ENCODE measurements at regions not wholly inside any gene's neighbourhood (a gene's known extent, or its start where the extent isn't known, plus 50 kb on each side); places are given as distances from the start of the nearest gene placed in this dataset.

GRCh38 chr10:83564889-83565588, 574.3 kb upstream of the GHITM start:
- H3K4me3 ChIP-seq (ENCODE audit: low read depth, low read length) = no peak overlapping the region
- no peak overlapping the region for H4K91ac ChIP-seq (ENCODE audit: low read depth, low read length)
- WGBS (ENCODE audit: extremely low coverage, insufficient coverage, insufficient read length) = no CpG with 5 or more reads among the region's 32 CpGs
- no peak overlapping the region for H2BK5ac ChIP-seq (ENCODE audit: low read depth, low read length, poor library complexity)
- H3K9me3 ChIP-seq (ENCODE audit: insufficient read depth, low read depth, low read length) = no peaks in the 10 kb centered on the region
- H3K18ac ChIP-seq (ENCODE audit: low read length) = no peak overlapping the region
- no peak overlapping the region for H4K12ac ChIP-seq (ENCODE audit: low read depth, low read length)
- H3K9ac ChIP-seq (ENCODE audit: low read length) = no peak overlapping the region
- no peak overlapping the region for H4K8ac ChIP-seq (ENCODE audit: low read depth, low read length)
- no peak overlapping the region for H3K27ac ChIP-seq (ENCODE audit: low read depth, low read length)
- H2BK120ac ChIP-seq (ENCODE audit: insufficient read depth, low read length, poor library complexity) = no peak overlapping the region
- no peak for DNase-seq
- H3K79me2 ChIP-seq (ENCODE audit: control insufficient read depth, insufficient read depth, low read length, poor library complexity) = no peaks in the 10 kb centered on the region
- H3K23ac ChIP-seq (ENCODE audit: low read length) = no peak overlapping the region
- no peak overlapping the region for H3K4ac ChIP-seq (ENCODE audit: low read depth, low read length)
- H2BK12ac ChIP-seq (ENCODE audit: low read length) = no peak overlapping the region
- H3K4me2 ChIP-seq (ENCODE audit: low read length) = no peak overlapping the region
- no peaks in the 10 kb centered on the region for H3K79me1 ChIP-seq (ENCODE audit: low read length)
- no peaks in the 10 kb centered on the region for H3K27me3 ChIP-seq (ENCODE audit: insufficient read depth, low read length)
- H2AFZ ChIP-seq (ENCODE audit: insufficient read depth, low read length, poor library complexity) = no peak overlapping the region
- no peak overlapping the region for H3K14ac ChIP-seq (ENCODE audit: low read length)
- H3K36me3 ChIP-seq (ENCODE audit: control insufficient read depth in 1 of 2, insufficient read depth in 2 of 2, low read length in 2 of 2) = no peaks in the 10 kb centered on the region
- no peak overlapping the region for H2AK5ac ChIP-seq (ENCODE audit: low read length)
- no peaks in the 10 kb centered on the region for H3K4me1 ChIP-seq (ENCODE audit: control insufficient read depth in 1 of 2, insufficient read depth in 2 of 2, low read length in 2 of 2)

- no peaks in the 10 kb centered on the region for H3K79me2 ChIP-seq (ENCODE audit: control insufficient read depth, insufficient read depth, low read length, poor library complexity)
- no peak overlapping the region for H4K91ac ChIP-seq (ENCODE audit: low read depth, low read length)
- H3K23ac ChIP-seq (ENCODE audit: low read length) = no peak overlapping the region
- H3K4ac ChIP-seq (ENCODE audit: low read depth, low read length) = no peak overlapping the region
- H3K14ac ChIP-seq (ENCODE audit: low read length) = no peak overlapping the region
- no CpG with 5 or more reads among the region's 1 CpG for WGBS (ENCODE audit: extremely low coverage, insufficient coverage, insufficient read length)
- H2BK12ac ChIP-seq (ENCODE audit: low read length) = no peak overlapping the region
- no peak overlapping the region for H3K18ac ChIP-seq (ENCODE audit: low read length)
- H4K12ac ChIP-seq (ENCODE audit: low read depth, low read length) = no peak overlapping the region
- DNase-seq = no peak
- H3K4me1 ChIP-seq (ENCODE audit: control insufficient read depth in 1 of 2, insufficient read depth in 2 of 2, low read length in 2 of 2) = no peaks in the 10 kb centered on the region
- no peak overlapping the region for H3K4me3 ChIP-seq (ENCODE audit: low read depth, low read length)
- no peak overlapping the region for H2BK120ac ChIP-seq (ENCODE audit: insufficient read depth, low read length, poor library complexity)
- no peaks in the 10 kb centered on the region for H3K36me3 ChIP-seq (ENCODE audit: control insufficient read depth in 1 of 2, insufficient read depth in 2 of 2, low read length in 2 of 2)
- H4K8ac ChIP-seq (ENCODE audit: low read depth, low read length) = no peak overlapping the region
- H3K9ac ChIP-seq (ENCODE audit: low read length) = no peak overlapping the region
- no peaks in the 10 kb centered on the region for H3K27me3 ChIP-seq (ENCODE audit: insufficient read depth, low read length)
- H3K79me1 ChIP-seq (ENCODE audit: low read length) = no peaks in the 10 kb centered on the region
- no peak overlapping the region for H3K4me2 ChIP-seq (ENCODE audit: low read length)
- H2BK5ac ChIP-seq (ENCODE audit: low read depth, low read length, poor library complexity) = no peak overlapping the region
- no peaks in the 10 kb centered on the region for H3K9me3 ChIP-seq (ENCODE audit: insufficient read depth, low read depth, low read length)
- no peak overlapping the region for H3K27ac ChIP-seq (ENCODE audit: low read depth, low read length)
- H2AK5ac ChIP-seq (ENCODE audit: low read length) = no peak overlapping the region
- H2AFZ ChIP-seq (ENCODE audit: insufficient read depth, low read length, poor library complexity) = no peak overlapping the region
Measured at GRCh38 chr10:83572036-83572435, 567.3 kb upstream of the GHITM start.

- Histone ChIP-seq H3K27me3 (ENCODE audit: insufficient read depth, low read length) (no peaks in the 10 kb centered on the region), H2AFZ (ENCODE audit: insufficient read depth, low read length, poor library complexity) (no peak overlapping the region), H2BK5ac (ENCODE audit: low read depth, low read length, poor library complexity) (no peak overlapping the region), H2AK5ac (ENCODE audit: low read length) (no peak overlapping the region), H3K4me2 (ENCODE audit: low read length) (no peak overlapping the region), H4K91ac (ENCODE audit: low read depth, low read length) (no peak overlapping the region), H4K8ac (ENCODE audit: low read depth, low read length) (no peak overlapping the region), H3K79me1 (ENCODE audit: low read length) (no peaks in the 10 kb centered on the region), H2BK12ac (ENCODE audit: low read length) (no peak overlapping the region), H3K36me3 (ENCODE audit: control insufficient read depth in 1 of 2, insufficient read depth in 2 of 2, low read length in 2 of 2) (no peaks in the 10 kb centered on the region), H3K79me2 (ENCODE audit: control insufficient read depth, insufficient read depth, low read length, poor library complexity) (no peaks in the 10 kb centered on the region), H3K9me3 (ENCODE audit: insufficient read depth, low read depth, low read length) (no peaks in the 10 kb centered on the region), H3K18ac (ENCODE audit: low read length) (no peak overlapping the region), H2BK120ac (ENCODE audit: insufficient read depth, low read length, poor library complexity) (no peak overlapping the region), H4K12ac (ENCODE audit: low read depth, low read length) (no peak overlapping the region), H3K27ac (ENCODE audit: low read depth, low read length) (no peak overlapping the region), H3K4me3 (ENCODE audit: low read depth, low read length) (no peak overlapping the region), H3K9ac (ENCODE audit: low read length) (no peak overlapping the region), H3K4me1 (ENCODE audit: control insufficient read depth in 1 of 2, insufficient read depth in 2 of 2, low read length in 2 of 2) (peaks cover 2% of the 10 kb centered on the region in 2 experiments), H3K4ac (ENCODE audit: low read depth, low read length) (no peak overlapping the region), H3K23ac (ENCODE audit: low read length) (no peak overlapping the region), H3K14ac (ENCODE audit: low read length) (no peak overlapping the region)
- DNase-seq = no peak
- WGBS (ENCODE audit: extremely low coverage, insufficient coverage, insufficient read length) = no CpG with 5 or more reads among the region's 1 CpG
Measured at GRCh38 chr10:83574770-83575169, 564.5 kb upstream of the GHITM start.

GRCh38 chr10:83577421-83577820, 561.9 kb upstream of the GHITM start:
- H3K9me3 ChIP-seq (ENCODE audit: insufficient read depth, low read depth, low read length) = no peaks in the 10 kb centered on the region
- no peak for DNase-seq
- H3K18ac ChIP-seq (ENCODE audit: low read length) = no peak overlapping the region
- no peaks in the 10 kb centered on the region for H3K79me1 ChIP-seq (ENCODE audit: low read length)
- no peak overlapping the region for H3K14ac ChIP-seq (ENCODE audit: low read length)
- no peak overlapping the region for H2BK5ac ChIP-seq (ENCODE audit: low read depth, low read length, poor library complexity)
- H4K91ac ChIP-seq (ENCODE audit: low read depth, low read length) = no peak overlapping the region
- H4K8ac ChIP-seq (ENCODE audit: low read depth, low read length) = no peak overlapping the region
- H4K12ac ChIP-seq (ENCODE audit: low read depth, low read length) = no peak overlapping the region
- no peaks in the 10 kb centered on the region for H3K79me2 ChIP-seq (ENCODE audit: control insufficient read depth, insufficient read depth, low read length, poor library complexity)
- no peaks in the 10 kb centered on the region for H3K27me3 ChIP-seq (ENCODE audit: insufficient read depth, low read length)
- no peak overlapping the region for H3K4ac ChIP-seq (ENCODE audit: low read depth, low read length)
- H3K23ac ChIP-seq (ENCODE audit: low read length) = no peak overlapping the region
- no peak overlapping the region for H2BK120ac ChIP-seq (ENCODE audit: insufficient read depth, low read length, poor library complexity)
- H3K9ac ChIP-seq (ENCODE audit: low read length) = no peak overlapping the region
- H2AFZ ChIP-seq (ENCODE audit: insufficient read depth, low read length, poor library complexity) = no peak overlapping the region
- WGBS (ENCODE audit: extremely low coverage, insufficient coverage, insufficient read length) = no CpG with 5 or more reads among the region's 2 CpGs
- no peak overlapping the region for H3K4me2 ChIP-seq (ENCODE audit: low read length)
- no peak overlapping the region for H2AK5ac ChIP-seq (ENCODE audit: low read length)
- no peak overlapping the region for H3K4me3 ChIP-seq (ENCODE audit: low read depth, low read length)
- no peak overlapping the region for H2BK12ac ChIP-seq (ENCODE audit: low read length)
- no peaks in the 10 kb centered on the region for H3K36me3 ChIP-seq (ENCODE audit: control insufficient read depth in 1 of 2, insufficient read depth in 2 of 2, low read length in 2 of 2)
- no peak overlapping the region for H3K27ac ChIP-seq (ENCODE audit: low read depth, low read length)
- peaks cover 6 to 9% of the 10 kb centered on the region in 2 experiments for H3K4me1 ChIP-seq (ENCODE audit: control insufficient read depth in 1 of 2, insufficient read depth in 2 of 2, low read length in 2 of 2)
